GM18507 (cell line): ENCODE measurements at regions not wholly inside any gene's neighbourhood (a gene's known extent, or its start where the extent isn't known, plus 50 kb on each side); places are given as distances from the start of the nearest gene placed in this dataset.
A peak's percentile ranks its signal among the peaks of the same experiment; 100 is the strongest.
"Not testable (repeated sequence)": the region's sequence is repeated elsewhere in the genome, so short reads cannot be mapped to it uniquely, and the experiment has no call there.

Source experiments
- DNase-seq: peaks from one replicate; pipeline ENCODE4 v3.0.0; 2011; ENCODE audit warnings: low read depth; ENCODE audit not compliant: insufficient read length; ENCODE audit errors: extremely low spot score
- FAIRE-seq: peaks from 2 replicates; lab custom pipeline; 2011; peaks lifted over from hg19 to GRCh38; lab: Jason Lieb, UNC

DNA sequence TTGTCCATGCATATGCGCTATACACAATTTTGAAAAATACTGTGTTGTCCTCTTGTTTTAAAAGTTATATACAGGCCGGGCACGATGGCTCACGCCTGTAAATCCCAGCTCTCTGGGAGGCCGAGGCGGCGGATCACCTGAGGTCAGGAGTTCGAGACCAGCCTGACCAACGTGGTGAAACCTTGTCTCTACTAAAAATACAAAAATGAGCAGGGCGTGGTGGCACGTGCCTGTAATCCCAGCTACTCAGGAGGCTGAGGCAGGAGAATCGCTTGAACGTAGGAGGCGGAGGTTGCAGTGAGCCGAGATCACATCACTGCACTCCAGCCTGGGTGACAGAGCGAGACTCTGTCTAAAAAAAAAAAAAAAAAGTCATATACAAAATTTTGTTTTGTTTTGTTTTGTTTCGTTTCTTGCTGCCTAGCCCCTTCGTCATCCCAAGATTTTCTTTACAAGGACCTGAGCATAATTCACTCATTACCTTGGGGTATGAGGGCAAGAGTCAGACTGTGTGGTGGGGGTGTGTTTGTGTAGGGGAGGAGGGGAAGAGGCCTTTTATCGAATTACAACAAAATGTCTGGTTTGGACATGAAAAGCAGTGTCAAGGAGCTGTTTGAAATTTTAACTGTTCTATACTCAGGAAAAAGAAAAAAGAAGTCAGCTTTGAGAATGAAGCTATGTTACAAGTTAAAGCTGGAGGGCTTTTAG is 74.8 kb upstream of the PRSS16 start:
- DNase-seq, FAIRE-seq: not testable (repeated sequence)

DNA sequence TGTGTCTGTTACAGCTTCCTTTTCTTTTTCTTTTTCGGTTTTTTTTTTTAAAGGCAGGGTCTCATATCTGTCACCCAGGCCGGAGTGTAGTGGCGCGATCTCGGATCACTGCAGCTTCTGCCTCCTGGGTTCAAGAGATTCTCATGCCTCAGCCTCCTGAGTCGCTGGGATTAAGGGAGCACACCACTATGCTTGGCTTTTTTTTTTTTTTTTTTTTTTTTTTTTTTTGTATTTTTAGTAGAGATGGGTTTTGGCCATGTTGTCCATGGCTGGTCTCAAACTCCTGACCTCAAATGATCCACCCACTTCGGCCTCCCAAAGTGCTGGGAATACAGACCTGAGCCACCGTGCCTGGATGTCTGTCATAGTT is 74.3 kb upstream of the PRSS16 start:
- not testable (repeated sequence) for FAIRE-seq, DNase-seq

DNA sequence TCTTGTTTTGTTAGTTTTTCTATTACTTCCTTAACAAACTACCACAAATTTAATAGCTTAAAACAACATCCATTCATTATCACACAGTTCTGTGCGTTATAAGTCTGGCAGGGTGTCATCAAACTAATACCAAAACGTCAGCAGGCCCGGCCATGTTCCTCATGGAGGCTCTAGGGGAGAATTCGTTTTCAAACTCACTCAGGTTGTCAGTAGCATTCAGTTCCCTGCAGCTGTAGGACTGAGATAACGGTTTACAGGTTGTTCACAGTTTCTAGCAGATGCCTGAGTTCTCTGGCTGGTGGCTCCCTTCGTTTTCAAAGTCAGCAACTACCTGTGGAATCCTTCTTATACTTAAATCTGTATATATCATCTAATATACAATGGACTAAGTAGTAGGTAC is 72.5 kb upstream of the PRSS16 start:
- DNase-seq (no peak), FAIRE-seq (no peak)

DNA sequence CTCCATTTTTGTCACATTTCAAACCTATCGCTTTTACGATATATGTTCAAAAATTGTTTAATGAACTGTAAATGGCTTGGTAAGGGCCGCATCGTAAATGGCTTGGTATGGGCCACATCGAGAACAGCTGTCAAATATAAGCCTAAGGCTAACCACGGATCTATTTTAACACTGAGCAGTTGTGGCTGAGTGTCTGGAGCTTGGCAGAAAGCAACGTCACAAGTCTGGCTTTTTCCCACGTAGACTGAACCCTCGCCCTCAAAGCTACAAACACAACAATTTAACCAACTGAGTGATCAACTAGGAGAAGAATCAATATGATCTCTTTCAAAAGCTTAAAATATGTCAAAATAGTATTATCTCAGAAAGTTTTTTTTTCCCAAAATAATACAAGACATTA is 71.4 kb upstream of the PRSS16 start:
- FAIRE-seq (no peak), DNase-seq (no peak)

DNA sequence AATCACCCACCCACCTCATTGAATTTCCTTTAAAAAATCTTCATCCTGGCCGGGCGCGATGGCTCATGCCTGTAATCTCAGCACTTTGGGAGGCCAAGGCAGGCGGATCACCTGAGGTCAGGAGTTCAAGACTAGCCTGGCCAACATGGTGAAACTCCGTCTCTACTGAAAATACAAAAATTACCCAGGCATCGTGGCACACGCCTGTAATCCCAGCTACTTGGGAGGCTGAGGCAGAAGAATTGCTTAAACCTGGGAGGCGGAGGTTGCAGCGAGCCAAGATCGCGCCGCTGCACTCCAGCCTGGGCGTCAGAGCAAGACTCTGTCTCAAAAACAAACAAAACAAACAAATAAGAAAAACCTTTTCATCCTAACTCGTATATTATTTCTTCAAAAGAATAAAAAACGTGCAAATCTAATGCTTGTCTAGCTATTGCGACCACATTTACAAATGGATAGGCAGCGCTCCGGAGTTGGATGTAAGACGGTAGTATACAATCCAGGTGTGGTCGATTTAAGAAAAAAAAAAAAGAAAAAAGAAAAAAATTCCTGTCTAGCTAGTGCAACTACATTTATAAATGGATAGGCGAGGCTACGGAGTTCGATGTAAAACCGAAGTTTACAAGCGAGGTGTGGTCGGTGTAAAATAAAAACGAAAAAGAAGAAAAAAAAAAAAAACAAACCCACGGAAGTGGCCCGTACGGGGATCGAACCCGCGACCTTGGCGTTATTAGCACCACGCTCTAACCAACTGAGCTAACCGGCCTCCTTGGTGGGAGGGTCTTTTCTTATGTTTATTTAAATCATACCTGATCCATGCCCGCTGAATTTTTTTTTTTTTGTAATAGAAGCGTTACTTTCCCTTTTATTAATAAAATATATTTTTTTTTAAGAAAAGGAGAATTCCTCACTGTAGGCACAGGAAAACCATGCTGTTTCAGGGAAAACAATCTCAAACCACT is 70.7 kb upstream of the PRSS16 start:
- no peak for DNase-seq

DNA sequence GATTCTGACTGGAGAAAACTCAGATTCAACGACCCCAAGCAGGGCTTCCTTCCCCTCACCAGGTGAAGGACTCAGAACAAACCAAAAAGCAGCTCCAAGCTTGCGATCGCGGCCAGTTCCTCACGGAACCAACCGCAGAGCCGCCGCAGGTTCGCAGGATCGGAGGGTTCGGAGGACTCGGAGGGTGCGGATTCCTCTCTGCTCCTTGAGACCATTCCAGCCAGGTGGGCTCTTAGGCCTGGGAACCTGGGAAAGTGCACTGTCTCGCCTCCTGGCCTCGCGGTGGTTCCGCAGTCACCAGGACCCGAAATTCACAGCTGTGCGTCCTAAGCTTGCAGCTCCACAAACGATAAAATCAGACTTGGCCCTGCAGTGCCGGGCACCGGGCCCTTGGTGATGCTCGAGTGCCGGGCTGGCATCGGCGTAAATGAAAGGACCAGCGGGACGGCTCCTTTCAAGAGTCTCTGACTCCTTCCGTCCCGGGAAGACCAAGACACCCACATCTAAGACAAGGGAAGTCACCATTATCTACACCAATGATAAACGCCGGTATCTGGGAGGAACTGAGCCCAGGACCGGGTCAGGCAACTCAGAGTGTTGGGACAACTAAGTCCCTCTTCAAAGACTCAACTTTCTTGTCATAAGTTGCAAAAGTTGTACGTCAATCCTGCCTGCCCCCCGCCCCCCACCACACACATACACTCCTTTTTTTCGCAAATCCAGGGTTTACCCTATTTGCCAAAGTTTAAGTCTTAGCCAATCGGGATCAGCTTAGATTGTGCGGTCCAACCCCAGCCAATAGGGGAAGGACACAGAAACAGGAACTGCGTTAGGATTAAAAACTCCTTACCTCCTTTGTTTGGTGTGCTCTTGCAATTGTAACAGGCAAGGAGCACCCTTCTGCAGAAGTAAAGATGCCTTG is 69.8 kb upstream of the PRSS16 start:
- peak; percentile 57 for DNase-seq
- peak; percentile 82 for FAIRE-seq

More for the DNA sequence above, 70.7 kb upstream of the PRSS16 start:
- FAIRE-seq = no peak

DNA sequence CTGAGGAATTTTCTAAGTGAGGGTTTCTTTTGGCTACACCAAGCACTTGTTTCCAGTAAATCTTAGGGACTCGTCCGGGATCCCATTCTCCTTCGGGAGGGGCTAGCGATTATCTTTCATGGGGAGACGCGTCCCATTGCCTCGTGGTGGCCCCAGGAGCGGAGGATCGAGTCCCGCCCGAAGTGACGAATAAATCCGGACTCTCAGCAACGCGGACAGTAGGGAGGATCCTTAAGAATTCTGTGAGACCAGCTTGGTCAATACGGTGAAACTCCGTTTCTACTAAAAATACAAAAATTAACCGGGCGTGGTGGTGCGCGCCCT is 69.1 kb upstream of the PRSS16 start:
- no peak for FAIRE-seq
- DNase-seq = no peak

DNA sequence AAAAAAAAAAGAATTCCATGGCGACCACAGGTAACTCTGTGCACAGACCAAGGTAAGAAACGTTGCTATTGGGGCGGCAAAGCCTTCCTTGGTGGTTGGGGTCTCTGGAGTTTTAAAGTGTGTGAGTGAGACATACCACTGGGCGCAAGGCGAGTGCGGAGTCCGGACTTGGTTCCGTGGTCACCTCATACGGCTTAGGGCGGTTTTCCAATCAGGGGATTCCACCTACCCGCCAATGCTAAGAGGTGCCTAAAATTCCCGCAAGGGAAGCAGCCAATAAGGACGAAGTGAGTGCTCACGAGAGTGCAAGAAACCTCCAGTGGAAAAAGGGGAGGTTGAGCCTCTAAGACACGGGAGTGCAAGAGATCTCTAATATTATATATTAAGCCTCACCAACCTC is 68.6 kb upstream of the PRSS16 start:
- FAIRE-seq = no peak
- DNase-seq = no peak

DNA sequence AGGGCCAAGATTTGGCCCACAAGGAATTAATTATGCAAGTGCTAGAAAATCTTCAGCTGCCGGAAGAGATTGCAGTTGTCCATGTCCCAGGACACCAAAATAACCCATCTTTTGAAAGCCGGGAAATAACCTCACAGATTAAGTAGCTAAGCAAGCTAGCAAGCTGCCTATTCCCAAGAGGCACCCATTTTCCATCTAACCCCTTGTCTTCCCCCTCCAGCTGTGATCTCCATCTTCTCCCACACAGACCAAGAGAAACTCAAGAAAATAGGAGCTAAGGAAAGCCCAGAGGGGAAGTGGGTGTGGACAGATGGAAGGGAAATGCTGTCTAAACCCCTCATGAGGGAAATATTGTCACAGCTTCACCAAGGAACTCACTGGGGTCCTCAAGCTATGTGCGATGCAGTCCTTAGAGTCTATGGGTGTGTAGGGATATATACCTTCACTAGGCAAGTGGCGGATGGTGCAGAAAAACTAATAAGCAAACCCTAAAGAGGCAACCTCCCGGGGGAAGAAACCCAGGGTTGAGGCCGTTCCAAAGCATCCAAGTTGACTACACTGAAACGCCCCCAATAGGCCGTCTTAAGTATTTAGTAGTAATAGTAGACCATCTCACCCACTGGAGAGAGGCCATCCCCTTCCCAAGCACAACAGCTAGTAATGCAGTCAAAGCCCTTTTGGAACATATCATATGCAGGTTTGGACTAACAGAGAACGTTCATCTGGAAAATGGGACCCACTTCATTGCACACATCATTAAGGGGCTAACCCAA is 64.3 kb upstream of the PRSS16 start:
- DNase-seq (no peak), FAIRE-seq (no peak)

DNA sequence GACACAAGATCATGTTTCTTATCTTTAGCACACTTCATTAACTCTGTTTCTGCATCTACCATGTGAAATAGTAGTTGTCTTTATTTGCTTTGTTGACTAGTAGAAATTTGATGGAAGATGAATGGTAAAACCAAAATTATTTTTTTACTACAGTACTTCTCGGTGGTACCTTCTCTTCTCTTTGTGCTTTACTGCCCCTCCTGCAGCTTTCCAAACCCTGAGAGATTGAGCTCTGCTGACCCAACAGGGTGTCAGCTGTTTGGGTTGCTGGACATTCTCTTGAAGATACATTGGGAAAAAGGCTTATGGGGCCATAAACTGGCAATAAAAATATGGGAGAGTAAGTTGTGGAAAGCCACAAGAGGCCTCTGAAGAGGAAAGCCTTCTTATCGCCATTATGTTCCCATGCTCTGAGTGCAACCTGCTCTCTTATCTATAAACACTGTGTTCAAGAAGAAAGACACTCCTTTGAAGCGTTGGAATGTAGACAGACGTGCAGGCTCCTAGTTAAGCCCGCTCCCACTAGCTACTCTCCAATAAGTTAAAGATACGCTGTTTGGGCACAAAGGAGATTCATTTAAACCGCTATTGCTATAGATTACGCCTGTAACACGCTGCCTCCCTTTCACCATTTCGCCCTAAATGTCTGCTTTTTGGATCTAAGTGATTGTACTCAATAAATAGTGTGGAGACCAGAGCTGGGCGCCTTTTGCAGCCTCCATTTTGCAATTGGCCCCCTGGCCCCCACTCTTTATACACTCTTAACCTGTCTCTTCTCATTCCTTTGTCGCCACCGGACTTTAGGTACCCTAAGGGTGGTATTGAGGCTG is 60.1 kb upstream of the PRSS16 start:
- FAIRE-seq = no peak

DNA sequence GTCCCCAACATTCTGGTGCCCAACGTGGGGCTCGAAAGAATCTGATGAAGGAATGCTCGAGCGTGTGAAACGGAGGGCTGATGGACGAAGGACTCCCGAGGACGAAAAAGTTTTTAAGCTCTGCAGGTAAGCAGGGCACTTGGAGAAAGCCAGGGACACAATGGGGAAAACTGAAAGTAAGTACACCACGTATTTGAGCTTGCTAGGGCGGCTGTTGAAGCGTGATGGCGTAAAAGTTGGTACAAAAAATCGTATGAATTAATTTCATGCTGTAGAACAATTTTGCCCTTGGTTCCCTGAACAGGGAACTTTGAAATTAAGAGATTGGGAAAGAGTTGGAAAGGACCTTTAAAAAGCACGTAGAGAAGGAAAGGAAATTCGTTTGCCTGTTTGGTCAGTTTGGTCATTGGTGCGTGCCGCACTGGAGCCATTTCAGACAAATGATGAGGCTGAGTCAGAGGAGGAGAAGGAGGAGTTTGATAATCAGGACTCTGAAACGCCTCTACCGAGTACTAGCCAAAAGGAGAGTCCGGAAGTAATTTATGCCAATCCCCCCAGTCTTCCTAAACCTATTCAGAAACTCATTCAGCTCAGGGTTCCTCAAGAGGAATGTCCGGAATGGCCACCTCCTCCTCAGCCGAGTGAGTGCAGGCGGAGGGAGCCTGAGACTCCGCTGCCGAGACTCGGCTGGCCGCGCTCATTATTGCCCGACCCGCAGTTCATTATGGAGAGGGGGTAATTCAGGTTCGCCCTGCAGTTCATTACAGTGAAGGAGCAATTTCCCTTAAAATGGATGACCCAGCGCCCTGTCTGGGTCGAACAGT is 59.2 kb upstream of the PRSS16 start:
- DNase-seq = no peak

More for the DNA sequence above, 60.1 kb upstream of the PRSS16 start:
- DNase-seq = no peak

DNA sequence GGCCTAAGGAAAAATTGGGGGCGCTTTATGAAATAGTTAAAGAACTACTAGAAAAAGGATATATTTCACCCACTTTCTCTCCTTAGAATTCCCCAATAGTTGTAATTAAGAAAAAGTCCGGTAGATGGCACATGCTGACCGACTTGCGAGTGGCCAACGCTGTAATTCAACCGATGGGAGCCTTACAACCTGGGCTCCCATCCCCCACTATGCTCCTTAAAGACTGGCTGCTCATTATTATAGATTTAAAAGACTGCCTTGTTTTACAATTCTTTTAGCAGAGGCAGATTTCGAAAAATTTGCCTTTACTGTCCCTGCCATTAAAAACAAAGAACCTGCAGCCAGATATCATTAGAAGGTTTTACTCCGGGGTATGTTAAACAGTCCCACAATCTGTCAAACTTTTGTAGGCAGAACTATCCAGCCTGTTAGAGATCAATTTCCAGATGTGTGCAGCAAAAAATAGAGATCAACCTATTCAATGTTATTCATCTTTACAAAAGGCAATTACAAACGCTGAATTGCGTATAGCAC is 58.5 kb upstream of the PRSS16 start:
- peak; percentile 81 for FAIRE-seq

More for the DNA sequence above, 59.2 kb upstream of the PRSS16 start:
- FAIRE-seq = peak; percentile 88

DNA sequence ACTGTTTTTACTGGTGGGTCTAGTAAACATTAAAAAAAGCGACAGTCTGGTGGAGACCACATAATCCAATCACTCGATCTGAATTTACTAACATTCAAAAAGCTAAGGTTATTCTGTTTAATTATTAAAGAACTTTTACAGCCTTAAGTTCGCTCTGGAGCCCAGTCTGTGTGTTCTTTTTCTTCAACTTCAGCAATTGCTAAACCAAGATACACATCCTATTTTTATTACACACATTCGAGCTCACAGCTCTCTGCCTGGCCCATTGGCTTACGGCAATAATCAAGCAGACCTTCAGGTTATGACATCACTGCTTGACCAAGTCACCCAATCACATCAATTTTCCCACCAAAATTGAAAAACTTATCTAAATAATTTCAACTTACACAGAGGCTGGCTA is 57.4 kb upstream of the PRSS16 start:
- FAIRE-seq = no peak
- no peak for DNase-seq

More for the DNA sequence above, 58.5 kb upstream of the PRSS16 start:
- DNase-seq = no peak

DNA sequence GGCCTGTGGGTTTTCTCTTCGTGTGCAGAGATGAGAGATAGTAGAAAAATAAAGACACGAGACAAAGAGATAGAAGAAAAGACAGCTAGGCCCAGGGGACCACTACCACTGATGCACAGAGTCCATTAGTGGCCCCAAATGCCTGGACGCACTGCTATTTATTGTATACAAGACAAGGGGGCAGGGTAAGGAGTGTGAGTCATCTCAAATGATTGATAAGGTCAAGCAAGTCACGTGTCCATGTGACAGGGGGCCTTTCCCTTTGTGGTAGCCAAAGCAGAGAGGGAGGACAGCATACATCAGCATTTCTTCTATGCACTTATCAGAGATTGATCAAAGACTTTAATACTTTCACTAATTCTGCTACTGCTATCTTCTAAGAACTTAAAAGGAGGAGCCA is 53.0 kb upstream of the PRSS16 start:
- DNase-seq, FAIRE-seq: not testable (repeated sequence)

DNA sequence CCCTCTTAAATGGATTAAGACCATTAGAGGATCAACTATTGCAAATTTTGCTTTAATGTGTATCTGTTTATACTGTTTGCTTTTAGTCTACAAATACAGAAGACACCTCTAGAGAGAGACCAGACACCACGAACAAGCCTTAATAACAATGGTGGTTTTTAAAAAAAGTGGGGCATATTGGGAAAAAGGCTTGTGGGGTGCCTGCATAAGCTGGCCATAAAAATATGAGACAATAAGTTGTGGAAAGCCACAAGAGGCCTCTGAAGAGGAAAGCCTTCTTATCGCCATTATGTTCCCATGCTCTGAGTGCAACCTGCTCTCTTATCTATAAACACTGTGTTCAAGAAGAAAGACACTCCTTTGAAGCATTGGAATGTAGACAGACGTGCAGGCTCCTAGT is 52.0 kb upstream of the PRSS16 start:
- not testable (repeated sequence) for DNase-seq, FAIRE-seq
